ENCODE measurements at regions not wholly inside any gene's neighbourhood (a gene's known extent, or its start where the extent isn't known, plus 50 kb on each side); places are given as distances from the start of the nearest gene placed in this dataset.

- no peaks in the 10 kb centered on the region for H3K79me2 ChIP-seq (replicated peaks; ENCODE audit: insufficient read depth)
- ATAC-seq (no peak), DNase-seq (ENCODE audit: low spot score) (no peak)
- TF ChIP-seq ZNF462 (CRISPR knock-in tag; IDR thresholded peaks at IDR 0.05) (no peak), ZNF331 (CRISPR knock-in tag; IDR thresholded peaks at IDR 0.05; ENCODE audit: low read depth) (no peak), REST (IDR thresholded peaks at IDR 0.05; ENCODE audit: unreplicated experiment) (no peak), NANOG (IDR thresholded peaks at IDR 0.05; ENCODE audit: borderline replicate concordance) (no peak), EZH2 (IDR thresholded peaks at IDR 0.05; ENCODE audit: low read depth, unreplicated experiment) (no peak), ZNF114 (CRISPR knock-in tag; IDR thresholded peaks at IDR 0.05) (no peak), EZH2phosphoT487 (IDR thresholded peaks at IDR 0.05; ENCODE audit: unreplicated experiment) (no peak), CREB1 (CRISPR knock-in tag; IDR thresholded peaks at IDR 0.05; ENCODE audit: low read depth) (no peak), STAT1 (IDR thresholded peaks at IDR 0.05; ENCODE audit: unreplicated experiment) (no peak)
- H3K4me2 ChIP-seq: no peak overlapping the region
- no peaks in the 10 kb centered on the region for H3F3A ChIP-seq (replicated peaks; ENCODE audit: low read depth)
- no peaks in the 10 kb centered on the region for H3K4me1 Mint-ChIP-seq
- no peak overlapping the region for H3K4me3 ChIP-seq
- no peak overlapping the region for H3K27ac ChIP-seq (ENCODE audit: low read depth)
- no peaks in the 10 kb centered on the region for H3K4me1 ChIP-seq (ENCODE audit: insufficient read depth)
- H3K9me3 Mint-ChIP-seq: 0 out of 3 replicates have a peak, but pooled peaks cover 3% of the 10 kb centered on the region
- H4K20me1 ChIP-seq (replicated peaks; ENCODE audit: insufficient read depth): 0 out of 2 replicates have a peak, but pooled peaks cover 3% of the 10 kb centered on the region
- no peak overlapping the region for H2AFZ ChIP-seq
- H3K36me3 ChIP-seq (ENCODE audit: insufficient read depth): no peaks in the 10 kb centered on the region
- H3K27me3 ChIP-seq (ENCODE audit: insufficient read depth): no peaks in the 10 kb centered on the region
- H3K36me3 Mint-ChIP-seq (ENCODE audit: low read depth): no peaks in the 10 kb centered on the region
- H3K27me3 Mint-ChIP-seq (ENCODE audit: insufficient read depth, low read depth, poor library complexity): peaks cover 4% of the 10 kb centered on the region
- H3K27ac Mint-ChIP-seq: no peak overlapping the region
- H3K4me3 Mint-ChIP-seq: no peak overlapping the region
- no peaks in the 10 kb centered on the region for H3K9me2 ChIP-seq (ENCODE audit: insufficient read depth)
Observed at GRCh38 chr10:109726473-109726872, 196.8 kb downstream of the XPNPEP1 start.

Measured in GM23338 (cell line).